ENCODE measurements at regions not wholly inside any gene's neighbourhood (a gene's known extent, or its start where the extent isn't known, plus 50 kb on each side); places are given as distances from the start of the nearest gene placed in this dataset.

DNA sequence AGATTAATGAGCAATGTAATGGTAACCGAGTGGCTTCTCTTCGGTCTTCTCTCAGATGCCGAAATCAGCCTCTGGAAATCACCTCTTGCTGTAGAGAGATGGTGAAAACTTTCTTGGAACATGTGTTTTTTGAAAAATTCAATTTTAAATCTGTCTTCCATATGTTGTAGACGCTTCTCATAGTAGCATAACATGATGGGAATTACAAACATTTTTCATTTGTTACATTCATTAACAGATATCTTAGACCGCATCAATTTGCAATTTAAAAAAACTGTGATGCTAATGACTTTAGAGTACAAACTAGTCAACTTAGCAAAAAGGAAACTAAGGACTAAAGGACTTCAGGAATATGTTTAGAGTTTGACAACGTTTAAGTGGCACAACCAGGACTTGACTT lies 275.2 kb downstream of the ASXL3 start:
- 80 to 89% (median 80%) methylated on average over 6 of the region's 6 CpGs for WGBS, 3 donors
- no peak for DNase-seq
- H3K36me3 ChIP-seq, result no peaks in the 10 kb centered on the region
- H3K27me3 ChIP-seq, result no peaks in the 10 kb centered on the region
- H3K4me1 ChIP-seq (ENCODE audit: insufficient read depth), result no peaks in the 10 kb centered on the region
- no peak for TF ChIP-seq POLR2A (IDR thresholded peaks at IDR 0.05)
- TF ChIP-seq EP300 (IDR thresholded peaks at IDR 0.05), result no peak
- TF ChIP-seq, protein P1, sequence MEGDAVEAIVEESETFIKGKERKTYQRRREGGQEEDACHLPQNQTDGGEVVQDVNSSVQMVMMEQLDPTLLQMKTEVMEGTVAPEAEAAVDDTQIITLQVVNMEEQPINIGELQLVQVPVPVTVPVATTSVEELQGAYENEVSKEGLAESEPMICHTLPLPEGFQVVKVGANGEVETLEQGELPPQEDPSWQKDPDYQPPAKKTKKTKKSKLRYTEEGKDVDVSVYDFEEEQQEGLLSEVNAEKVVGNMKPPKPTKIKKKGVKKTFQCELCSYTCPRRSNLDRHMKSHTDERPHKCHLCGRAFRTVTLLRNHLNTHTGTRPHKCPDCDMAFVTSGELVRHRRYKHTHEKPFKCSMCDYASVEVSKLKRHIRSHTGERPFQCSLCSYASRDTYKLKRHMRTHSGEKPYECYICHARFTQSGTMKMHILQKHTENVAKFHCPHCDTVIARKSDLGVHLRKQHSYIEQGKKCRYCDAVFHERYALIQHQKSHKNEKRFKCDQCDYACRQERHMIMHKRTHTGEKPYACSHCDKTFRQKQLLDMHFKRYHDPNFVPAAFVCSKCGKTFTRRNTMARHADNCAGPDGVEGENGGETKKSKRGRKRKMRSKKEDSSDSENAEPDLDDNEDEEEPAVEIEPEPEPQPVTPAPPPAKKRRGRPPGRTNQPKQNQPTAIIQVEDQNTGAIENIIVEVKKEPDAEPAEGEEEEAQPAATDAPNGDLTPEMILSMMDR (IDR thresholded peaks at IDR 0.05), result no peak
- intact Hi-C loops (cut with DNase I), result no loop called here
- no peaks in the 10 kb centered on the region for H3K9me3 ChIP-seq
- no peak overlapping the region for H3K4me3 ChIP-seq
- no peak overlapping the region for H3K27ac ChIP-seq

DNA sequence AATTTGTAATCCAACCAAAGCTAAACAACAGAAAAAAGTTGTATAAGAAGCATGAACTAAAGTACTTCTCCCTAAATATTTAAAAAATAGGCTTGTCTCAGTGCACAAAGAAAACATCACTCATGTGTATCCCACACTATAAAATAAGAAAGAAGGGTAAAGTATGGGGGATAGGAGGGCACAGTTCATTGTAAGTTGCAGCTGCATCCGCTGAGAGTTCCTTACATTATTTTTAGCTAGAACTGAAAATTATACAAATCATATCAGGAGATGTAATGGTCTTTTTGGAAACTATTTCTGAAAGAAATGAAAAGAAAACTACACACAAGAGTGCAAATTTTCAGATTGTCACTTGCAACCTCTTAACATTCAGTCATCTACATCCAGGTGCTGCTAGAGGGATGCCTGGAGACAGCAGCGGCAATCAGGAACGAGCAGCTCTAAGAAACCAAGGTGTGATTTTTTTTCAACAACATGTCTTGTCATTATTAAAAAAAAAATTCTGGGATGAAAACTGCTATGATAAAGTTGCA lies 273.6 kb downstream of the ASXL3 start:
- Histone ChIP-seq H3K36me3 (no peaks in the 10 kb centered on the region), H3K4me1 (ENCODE audit: insufficient read depth) (no peaks in the 10 kb centered on the region), H3K9me3 (no peaks in the 10 kb centered on the region), H3K27ac (no peak overlapping the region), H3K27me3 (no peaks in the 10 kb centered on the region), H3K4me3 (no peak overlapping the region)
- TF ChIP-seq, protein P1 (IDR thresholded peaks at IDR 0.05), result no peak
- no peak for TF ChIP-seq POLR2A (IDR thresholded peaks at IDR 0.05)
- TF ChIP-seq EP300 (IDR thresholded peaks at IDR 0.05), result no peak
- DNase-seq, result no peak
- 89 to 92% (median 91%) methylated on average over 3 of the region's 3 CpGs for WGBS, 3 donors
- intact Hi-C loops (cut with DNase I), result no loop called here

DNA sequence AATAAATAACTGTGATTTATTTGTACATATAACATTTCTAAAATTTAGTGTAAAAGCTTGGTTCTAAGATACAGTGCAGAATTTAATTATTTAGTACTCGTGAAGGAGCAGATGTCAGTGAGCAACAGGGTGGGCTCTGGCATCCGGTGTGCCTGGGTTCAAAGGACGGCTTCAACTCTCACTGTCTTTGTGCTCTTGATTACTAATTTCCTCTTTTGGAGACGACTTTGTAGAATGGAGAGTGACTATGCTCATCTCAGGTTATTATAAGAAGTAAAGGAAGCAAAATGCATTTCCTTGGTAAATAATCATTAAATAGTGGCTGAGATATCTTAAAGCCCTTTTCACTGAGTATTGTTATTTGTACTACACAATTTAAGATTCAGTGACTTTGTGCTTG lies 271.7 kb downstream of the ASXL3 start:
- 64 to 69% (median 65%) methylated on average over 4 of the region's 4 CpGs for WGBS, 3 donors
- H3K27ac ChIP-seq, result no peak overlapping the region
- H3K36me3 ChIP-seq, result no peaks in the 10 kb centered on the region
- no peaks in the 10 kb centered on the region for H3K27me3 ChIP-seq
- H3K4me1 ChIP-seq (ENCODE audit: insufficient read depth), result no peaks in the 10 kb centered on the region
- TF ChIP-seq POLR2A (IDR thresholded peaks at IDR 0.05), result no peak
- TF ChIP-seq, protein P1 (IDR thresholded peaks at IDR 0.05), result no peak
- TF ChIP-seq EP300 (IDR thresholded peaks at IDR 0.05), result no peak
- DNase-seq, result no peak
- intact Hi-C loops (cut with DNase I), result no loop called here
- H3K9me3 ChIP-seq, result no peaks in the 10 kb centered on the region
- no peak overlapping the region for H3K4me3 ChIP-seq

DNA sequence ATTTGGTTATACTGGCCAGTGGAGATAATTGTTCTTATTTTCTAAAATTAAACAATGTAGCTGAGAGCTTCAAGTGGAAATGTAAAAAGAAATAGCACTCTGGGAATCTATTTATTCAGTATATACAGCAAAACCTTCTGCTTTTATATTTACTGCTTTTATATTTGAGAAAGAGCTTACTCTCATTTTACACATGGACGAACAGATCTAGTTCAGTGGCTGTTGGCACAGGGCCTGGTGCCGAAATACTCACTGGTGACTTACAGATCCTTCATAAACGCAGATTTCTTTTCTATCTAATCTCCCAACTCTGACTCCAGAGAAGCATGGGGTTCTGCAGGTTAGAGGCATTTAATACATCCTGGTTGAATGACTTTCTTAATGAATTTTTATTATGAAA lies 266.2 kb downstream of the ASXL3 start:
- H3K27me3 ChIP-seq, result no peaks in the 10 kb centered on the region
- intact Hi-C loops (cut with DNase I), result no loop called here
- H3K9me3 ChIP-seq, result no peaks in the 10 kb centered on the region
- TF ChIP-seq EP300 (IDR thresholded peaks at IDR 0.05) (no peak), POLR2A (IDR thresholded peaks at IDR 0.05) (no peak)
- TF ChIP-seq, protein P1 (IDR thresholded peaks at IDR 0.05), result no peak
- no peaks in the 10 kb centered on the region for H3K36me3 ChIP-seq
- no peak for DNase-seq
- no peak overlapping the region for H3K4me3 ChIP-seq
- H3K4me1 ChIP-seq (ENCODE audit: insufficient read depth), result no peaks in the 10 kb centered on the region
- H3K27ac ChIP-seq, result no peak overlapping the region
- WGBS, 3 donors, result 66 to 73% (median 69%) methylated on average over 3 of the region's 3 CpGs

All from ovary (tissue), 7 donors.